ENCODE measurements at regions not wholly inside any gene's neighbourhood (a gene's known extent, or its start where the extent isn't known, plus 50 kb on each side); places are given as distances from the start of the nearest gene placed in this dataset.

- no peak for TF ChIP-seq CTCF (IDR thresholded peaks at IDR 0.05)
- no peak for TF ChIP-seq POLR2A (IDR thresholded peaks at IDR 0.05)
Observed at GRCh38 chr13:23949200-23949599, 51.9 kb upstream of the C1QTNF9B start.

Data from testis (tissue), 2 donors.